Left ventricle myocardium inferior (tissue), 1 donor: ENCODE measurements at regions not wholly inside any gene's neighbourhood (a gene's known extent, or its start where the extent isn't known, plus 50 kb on each side); places are given as distances from the start of the nearest gene placed in this dataset.

Source experiments
- DNase-seq: peaks from one replicate; pipeline ENCODE4 v3.0.0-alpha.2; 2020
- H3K27ac ChIP-seq: fragments of 200-600 bp; replicated peaks from 2 replicates; pipeline ENCODE4 v1.8.0; 2021
- H3K27me3 ChIP-seq: fragments of 200-600 bp; 2 replicates; pipeline ENCODE4 v1.8.0; 2021; ENCODE audit warnings: low read depth
- H3K36me3 ChIP-seq: fragments of 200-600 bp; 2 replicates; pipeline ENCODE4 v1.8.0; 2021
- H3K4me1 ChIP-seq: fragments of 200-600 bp; 2 replicates; pipeline ENCODE4 v1.8.0; 2021
- H3K4me3 ChIP-seq: fragments of 200-600 bp; 2 replicates; pipeline ENCODE4 v1.8.0; 2021; ENCODE audit warnings: mild to moderate bottlenecking, moderate library complexity
- H3K9me3 ChIP-seq: fragments of 200-600 bp; replicated peaks from 2 replicates; pipeline ENCODE4 v1.8.0; 2021
- intact Hi-C: fragments of 100-400 bp; cut with micrococcal nuclease; formaldehyde crosslinking; loops from one replicate; pipeline ENCODE4 v1.11.0; 2022
- TF ChIP-seq, protein P1 (sequence below): fragments of 200-600 bp; IDR thresholded peaks from 2 replicates; pipeline ENCODE4 v1.8.0; 2021; ENCODE audit warnings: antibody characterized with exemption, mild to moderate bottlenecking, borderline replicate concordance
- donor health status: DM: no; HTN: yes; CAD: no; lungs with severe emphysema.

GRCh38 chr16:7103056-7103455 lies 229.6 kb upstream of the RBFOX1 start:
- intact Hi-C loops: no loop called here
- peaks cover 4% of the 10 kb centered on the region for H3K27me3 ChIP-seq
- no peaks in the 10 kb centered on the region for H3K9me3 ChIP-seq
- TF ChIP-seq, protein P1, sequence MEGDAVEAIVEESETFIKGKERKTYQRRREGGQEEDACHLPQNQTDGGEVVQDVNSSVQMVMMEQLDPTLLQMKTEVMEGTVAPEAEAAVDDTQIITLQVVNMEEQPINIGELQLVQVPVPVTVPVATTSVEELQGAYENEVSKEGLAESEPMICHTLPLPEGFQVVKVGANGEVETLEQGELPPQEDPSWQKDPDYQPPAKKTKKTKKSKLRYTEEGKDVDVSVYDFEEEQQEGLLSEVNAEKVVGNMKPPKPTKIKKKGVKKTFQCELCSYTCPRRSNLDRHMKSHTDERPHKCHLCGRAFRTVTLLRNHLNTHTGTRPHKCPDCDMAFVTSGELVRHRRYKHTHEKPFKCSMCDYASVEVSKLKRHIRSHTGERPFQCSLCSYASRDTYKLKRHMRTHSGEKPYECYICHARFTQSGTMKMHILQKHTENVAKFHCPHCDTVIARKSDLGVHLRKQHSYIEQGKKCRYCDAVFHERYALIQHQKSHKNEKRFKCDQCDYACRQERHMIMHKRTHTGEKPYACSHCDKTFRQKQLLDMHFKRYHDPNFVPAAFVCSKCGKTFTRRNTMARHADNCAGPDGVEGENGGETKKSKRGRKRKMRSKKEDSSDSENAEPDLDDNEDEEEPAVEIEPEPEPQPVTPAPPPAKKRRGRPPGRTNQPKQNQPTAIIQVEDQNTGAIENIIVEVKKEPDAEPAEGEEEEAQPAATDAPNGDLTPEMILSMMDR: no peak
- no peak overlapping the region for H3K27ac ChIP-seq
- no peaks in the 10 kb centered on the region for H3K36me3 ChIP-seq
- no peaks in the 10 kb centered on the region for H3K4me1 ChIP-seq
- DNase-seq: no peak
- H3K4me3 ChIP-seq: no peak overlapping the region

GRCh38 chr16:7101054-7101453 lies 231.6 kb upstream of the RBFOX1 start:
- H3K36me3 ChIP-seq: no peaks in the 10 kb centered on the region
- intact Hi-C loops: no loop called here
- DNase-seq: no peak
- H3K27ac ChIP-seq: no peak overlapping the region
- no peak overlapping the region for H3K4me3 ChIP-seq
- H3K9me3 ChIP-seq: no peaks in the 10 kb centered on the region
- H3K27me3 ChIP-seq: peaks cover 10% of the 10 kb centered on the region
- TF ChIP-seq, protein P1: no peak
- H3K4me1 ChIP-seq: no peaks in the 10 kb centered on the region

DNA sequence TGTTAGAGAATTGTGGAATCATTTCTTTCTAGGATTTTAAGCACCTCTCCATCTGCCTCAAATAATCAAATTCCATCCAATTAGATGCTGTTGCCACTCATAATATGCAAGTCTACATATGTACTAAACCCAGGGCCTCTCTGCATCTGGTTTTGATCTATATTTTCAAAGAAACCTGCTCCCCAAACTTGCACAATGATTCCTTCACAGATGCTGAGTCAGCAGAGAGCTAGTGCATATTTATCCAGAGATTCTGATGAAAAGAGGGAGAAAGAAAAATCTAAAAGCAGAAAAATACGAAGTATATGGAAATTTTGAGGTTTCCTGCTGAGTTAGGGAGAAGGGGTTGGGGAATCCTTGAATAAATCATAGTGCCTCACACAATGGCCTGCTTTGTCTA lies 235.1 kb upstream of the RBFOX1 start:
- Histone ChIP-seq H3K9me3 (no peaks in the 10 kb centered on the region), H3K36me3 (no peaks in the 10 kb centered on the region), H3K27ac (no peak overlapping the region), H3K4me1 (no peaks in the 10 kb centered on the region), H3K4me3 (no peak overlapping the region), H3K27me3 (peaks cover 26% of the 10 kb centered on the region)
- intact Hi-C loops: no loop called here
- TF ChIP-seq, protein P1: no peak
- no peak for DNase-seq

GRCh38 chr16:7093511-7093910 lies 239.1 kb upstream of the RBFOX1 start:
- DNase-seq: no peak
- Histone ChIP-seq H3K4me3 (no peak overlapping the region), H3K4me1 (no peaks in the 10 kb centered on the region), H3K36me3 (no peaks in the 10 kb centered on the region), H3K27ac (no peak overlapping the region), H3K9me3 (no peaks in the 10 kb centered on the region), H3K27me3 (peaks cover 51% of the 10 kb centered on the region)
- TF ChIP-seq, protein P1: no peak
- intact Hi-C loops: no loop called here

DNA sequence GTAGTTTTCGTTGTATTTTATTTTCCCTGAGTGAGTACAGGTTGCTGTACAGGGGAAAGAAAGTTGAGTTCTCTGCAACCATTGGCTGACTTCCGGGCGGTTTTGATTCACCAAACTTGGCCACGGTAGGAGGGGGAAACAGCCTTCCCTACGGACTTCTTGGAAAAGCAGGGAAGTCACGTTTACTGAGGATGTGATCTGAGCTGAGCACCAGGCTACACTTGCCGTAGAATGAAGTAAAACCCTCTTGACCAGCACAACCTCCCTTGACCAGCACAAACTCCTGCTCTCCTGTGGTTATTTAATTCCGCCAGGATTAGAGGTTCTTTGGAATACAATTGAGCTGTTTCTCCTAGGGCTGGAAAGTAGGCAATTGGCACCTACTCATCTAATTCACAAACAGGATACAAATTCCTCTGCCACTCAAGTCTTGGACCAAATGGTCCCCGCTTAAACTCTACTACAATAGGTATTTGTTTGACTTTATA lies 242.0 kb upstream of the RBFOX1 start:
- H3K4me1 ChIP-seq: no peaks in the 10 kb centered on the region
- TF ChIP-seq, protein P1: no peak
- H3K36me3 ChIP-seq: no peaks in the 10 kb centered on the region
- no peak overlapping the region for H3K4me3 ChIP-seq
- H3K27ac ChIP-seq: no peak overlapping the region
- H3K27me3 ChIP-seq: peaks cover 72% of the 10 kb centered on the region
- H3K9me3 ChIP-seq: no peaks in the 10 kb centered on the region
- DNase-seq: no peak
- intact Hi-C loops: no loop called here

GRCh38 chr16:7089751-7090150 lies 242.9 kb upstream of the RBFOX1 start:
- intact Hi-C loops: no loop called here
- Histone ChIP-seq H3K9me3 (no peaks in the 10 kb centered on the region), H3K4me3 (no peak overlapping the region), H3K4me1 (no peaks in the 10 kb centered on the region), H3K27ac (no peak overlapping the region), H3K27me3 (peaks cover 71% of the 10 kb centered on the region), H3K36me3 (no peaks in the 10 kb centered on the region)
- TF ChIP-seq, protein P1: no peak
- no peak for DNase-seq
